ENCODE measurements at regions not wholly inside any gene's neighbourhood (a gene's known extent, or its start where the extent isn't known, plus 50 kb on each side); places are given as distances from the start of the nearest gene placed in this dataset.

- no peak for DNase-seq
These were observed 94.4 kb downstream of the RHOB start for GRCh38 chr2:20541294-20541640.

- DNase-seq, result no peak
These were observed 94.8 kb downstream of the RHOB start for GRCh38 chr2:20541651-20542050.

GRCh38 chr2:20542269-20542668 lies 95.4 kb downstream of the RHOB start:
- DNase-seq, result no peak

GRCh38 chr2:20542746-20543468 lies 96.0 kb downstream of the RHOB start:
- no peak for DNase-seq

- no peak for DNase-seq
These were observed 96.7 kb downstream of the RHOB start for GRCh38 chr2:20543469-20544152.

GRCh38 chr2:20544153-20544747 lies 97.4 kb downstream of the RHOB start:
- DNase-seq, result no peak

- DNase-seq, result no peak
These were observed 101.8 kb downstream of the HS1BP3 start for GRCh38 chr2:20549144-20549543.

GRCh38 chr2:20549691-20550348 lies 101.1 kb downstream of the HS1BP3 start:
- no peak for DNase-seq

- DNase-seq, result no peak
These were observed 99.5 kb downstream of the HS1BP3 start for GRCh38 chr2:20551260-20551944.

- DNase-seq, result no peak
These were observed 99.0 kb downstream of the HS1BP3 start for GRCh38 chr2:20551945-20552328.

GRCh38 chr2:20552847-20553246 lies 98.1 kb downstream of the HS1BP3 start:
- DNase-seq, result no peak

GRCh38 chr2:20553580-20553979 lies 97.3 kb downstream of the HS1BP3 start:
- DNase-seq, result no peak

- no peak for DNase-seq
These were observed 94.9 kb downstream of the HS1BP3 start for GRCh38 chr2:20555954-20556353.

- DNase-seq, result no peak
These were observed 94.1 kb downstream of the HS1BP3 start for GRCh38 chr2:20556756-20557155.

GRCh38 chr2:20557226-20557625 lies 93.7 kb downstream of the HS1BP3 start:
- DNase-seq, result no peak

- DNase-seq, result no peak
These were observed 93.3 kb downstream of the HS1BP3 start for GRCh38 chr2:20557635-20558034.

GRCh38 chr2:20558391-20559150 lies 92.3 kb downstream of the HS1BP3 start:
- no peak for DNase-seq

GRCh38 chr2:20559277-20559676 lies 91.6 kb downstream of the HS1BP3 start:
- no peak for DNase-seq

GRCh38 chr2:20560011-20560410 lies 90.9 kb downstream of the HS1BP3 start:
- no peak for DNase-seq

GRCh38 chr2:20560891-20561636 lies 89.8 kb downstream of the HS1BP3 start:
- DNase-seq, result no peak

GRCh38 chr2:20561637-20562454 lies 89.1 kb downstream of the HS1BP3 start:
- DNase-seq, result no peak
